H1 (cell line): ENCODE measurements at regions not wholly inside any gene's neighbourhood (a gene's known extent, or its start where the extent isn't known, plus 50 kb on each side); places are given as distances from the start of the nearest gene placed in this dataset.

Experiments used
- CTCF ChIA-PET: fragments of 300-600 bp; sonication (Branson Sonifier 250); formaldehyde crosslinking; loops from one replicate; lab custom pipeline; 2021; ENCODE audit not compliant: partially characterized antibody; lab: Charles Lee
- POLR2A ChIA-PET: fragments of 300-600 bp; sonication (Branson Sonifier 250); formaldehyde crosslinking; loops from one replicate; lab custom pipeline; 2021; ENCODE audit warnings: inconsistent platforms; ENCODE audit not compliant: partially characterized antibody; lab: Charles Lee
- DNase-seq, 2 experiments: peaks; one replicate each; pipeline versions ENCODE4 v3.0.0 to v3.0.0-alpha.2; 2010 to 2022; ENCODE audit warnings: low spot score in 2 of 2, low read depth in 1 of 2, mixed read lengths in 1 of 2
- FAIRE-seq: peaks from 2 replicates; lab custom pipeline; 2011; peaks lifted over from hg19 to GRCh38; lab: Jason Lieb, UNC
- H2AFZ ChIP-seq: 2 replicates; pipeline ENCODE4 v1.8.1; 2012; ENCODE audit warnings: low read length, inconsistent platforms
- H2AK5ac ChIP-seq: 2 replicates; pipeline ENCODE4 v1.6.1; 2013; ENCODE audit warnings: low read depth, low read length
- H2BK120ac ChIP-seq: replicated peaks from 2 replicates; pipeline ENCODE3; 2013; ENCODE audit warnings: low read depth, low read length, inconsistent platforms
- H2BK12ac ChIP-seq: 2 replicates; pipeline ENCODE4 v1.6.1; 2013; ENCODE audit warnings: low read depth, low read length
- H2BK15ac ChIP-seq: 2 replicates; pipeline ENCODE4 v1.6.1; 2013; ENCODE audit warnings: low read length
- H2BK20ac ChIP-seq: 2 replicates; pipeline ENCODE4 v1.6.1; 2013; ENCODE audit warnings: low read length
- H2BK5ac ChIP-seq: 2 replicates; pipeline ENCODE4 v1.6.1; 2013; ENCODE audit warnings: low read depth, low read length
- H3K14ac ChIP-seq: 2 replicates; pipeline ENCODE4 v1.6.1; 2013; ENCODE audit warnings: inconsistent platforms; ENCODE audit not compliant: insufficient read length
- H3K18ac ChIP-seq: 2 replicates; pipeline ENCODE4 v1.6.1; 2013; ENCODE audit warnings: low read length; ENCODE audit errors: extremely low read depth
- H3K23ac ChIP-seq: 2 replicates; pipeline ENCODE4 v1.6.1; 2013; ENCODE audit warnings: inconsistent platforms; ENCODE audit not compliant: insufficient read length
- H3K23me2 ChIP-seq: 2 replicates; pipeline ENCODE4 v1.6.1; 2013; ENCODE audit warnings: low read depth, low read length
- H3K27ac ChIP-seq: 2 replicates; pipeline ENCODE4 v1.6.1; 2011; ENCODE audit warnings: low read depth, low read length, inconsistent platforms
- H3K27me3 ChIP-seq, 4 experiments: replicated peaks in 1 of 4; 1 replicate in 1 of 4; 2 replicates in 3 of 4; pipeline versions ENCODE4 v1.6.1 to v1.8.1; 2011 to 2013; ENCODE audit warnings: low read length in 3 of 4, mild to moderate bottlenecking in 3 of 4, inconsistent platforms in 2 of 4, mixed read lengths in 2 of 4, moderate library complexity in 1 of 4; ENCODE audit not compliant: control insufficient read depth in 3 of 4, insufficient read depth in 3 of 4; ENCODE audit errors: extremely low read depth in 1 of 4
- H3K36me3 ChIP-seq, 4 experiments: 2 replicates each; pipeline versions ENCODE4 v1.6.1 to v1.8.1; 2011 to 2013; ENCODE audit warnings: mild to moderate bottlenecking in 4 of 4, low read length in 3 of 4, moderate library complexity in 2 of 4, control low read depth in 1 of 4, inconsistent platforms in 1 of 4; ENCODE audit not compliant: insufficient read depth in 4 of 4, control insufficient read depth in 2 of 4
- H3K4ac ChIP-seq: replicated peaks from 2 replicates; pipeline ENCODE3; 2013; ENCODE audit warnings: low read length, low read depth, mixed read lengths, inconsistent platforms; ENCODE audit not compliant: insufficient read length
- H3K4me1 ChIP-seq, 4 experiments: replicated peaks in 1 of 4; 1 replicate in 1 of 4; 2 replicates in 3 of 4; pipeline versions ENCODE4 v1.6.1 to v1.8.1; 2011 to 2013; ENCODE audit warnings: low read length in 3 of 4, inconsistent platforms in 2 of 4, mixed read lengths in 1 of 4; ENCODE audit not compliant: insufficient read depth in 4 of 4, control insufficient read depth in 3 of 4
- H3K4me2 ChIP-seq, 2 experiments: 2 replicates each; pipeline versions ENCODE4 v1.6.1 to v1.8.1; 2011 to 2013; ENCODE audit warnings: low read depth in 2 of 2, low read length in 2 of 2, control low read depth in 1 of 2, inconsistent platforms in 1 of 2, mild to moderate bottlenecking in 1 of 2; ENCODE audit not compliant: insufficient read depth in 1 of 2
- H3K4me3 ChIP-seq, 4 experiments: fragments of 200-600, 300-600 bp in 1 of 4; sonication (generic), shearing (Covaris generic), sonication (Bioruptor Twin) in 1 of 4; 2 replicates each; pipeline versions ENCODE4 v1.5.1 to v1.8.1; 2011 to 2016; ENCODE audit warnings: low read length in 4 of 4, low read depth in 3 of 4, control low read depth in 2 of 4, inconsistent platforms in 2 of 4, mild to moderate bottlenecking in 2 of 4, mixed read lengths in 1 of 4, moderate library complexity in 1 of 4; ENCODE audit not compliant: insufficient read depth in 2 of 4; ENCODE audit errors: extremely low read depth in 1 of 4
- H3K56ac ChIP-seq: replicated peaks from 2 replicates; pipeline ENCODE3; 2013; ENCODE audit warnings: low read depth, mild to moderate bottlenecking, mixed read lengths, low read length, inconsistent platforms; ENCODE audit not compliant: insufficient read length
- H3K79me1 ChIP-seq: 2 replicates; pipeline ENCODE4 v1.6.1; 2013; ENCODE audit warnings: low read depth, low read length, control low read depth
- H3K79me2 ChIP-seq, 2 experiments: 2 replicates each; pipeline versions ENCODE4 v1.6.1 to v1.8.1; 2012 to 2013; ENCODE audit warnings: low read length in 2 of 2, mild to moderate bottlenecking in 2 of 2, inconsistent platforms in 1 of 2; ENCODE audit not compliant: insufficient read depth in 2 of 2, control insufficient read depth in 1 of 2
- H3K9ac ChIP-seq, 4 experiments: replicated peaks in 1 of 4; 1 replicate in 1 of 4; 2 replicates in 3 of 4; pipeline versions ENCODE4 v1.6.1 to v1.8.1; 2011 to 2013; ENCODE audit warnings: low read depth in 3 of 4, low read length in 3 of 4, control low read depth in 2 of 4, mild to moderate bottlenecking in 2 of 4, moderate library complexity in 2 of 4, inconsistent platforms in 1 of 4; ENCODE audit errors: extremely low read depth in 1 of 4
- H3K9me3 ChIP-seq, 2 experiments: 2 replicates each; pipeline versions ENCODE4 v1.6.1 to v1.8.1; 2012 to 2013; ENCODE audit warnings: mild to moderate bottlenecking in 2 of 2, moderate library complexity in 2 of 2, control low read depth in 1 of 2, inconsistent platforms in 1 of 2, low read depth in 1 of 2, low read length in 1 of 2, mixed read lengths in 1 of 2; ENCODE audit not compliant: insufficient read depth in 2 of 2
- H4K20me1 ChIP-seq, 2 experiments: replicated peaks in 1 of 2; 2 replicates each; pipeline versions ENCODE3 to v1.8.1; 2011 to 2013; ENCODE audit warnings: inconsistent platforms in 2 of 2, low read length in 2 of 2, mild to moderate bottlenecking in 1 of 2; ENCODE audit not compliant: insufficient read depth in 2 of 2, control insufficient read depth in 1 of 2
- H4K5ac ChIP-seq: 2 replicates; pipeline ENCODE4 v1.6.1; 2013; ENCODE audit warnings: low read length, low read depth, mixed read lengths, inconsistent platforms; ENCODE audit not compliant: insufficient read length
- H4K8ac ChIP-seq: 2 replicates; pipeline ENCODE4 v1.8.0; 2013; ENCODE audit warnings: mild to moderate bottlenecking, moderate library complexity, low read length, inconsistent platforms; ENCODE audit not compliant: insufficient read depth; ENCODE audit errors: extremely low read depth
- H4K91ac ChIP-seq: replicated peaks from 2 replicates; pipeline ENCODE3; 2013; ENCODE audit warnings: low read length, mixed read lengths, inconsistent platforms; ENCODE audit not compliant: insufficient read length
- FOSL1 ChIP-seq: IDR thresholded peaks from 2 replicates; pipeline ENCODE4 v1.6.1; 2011; ENCODE audit warnings: mild to moderate bottlenecking, low read depth, low read length, moderate library complexity; ENCODE audit not compliant: insufficient read depth
- HDAC2 ChIP-seq, 2 experiments: fragments of 300-600 bp in 1 of 2; sonication (generic) in 1 of 2; IDR thresholded peaks; 2 replicates each; pipeline ENCODE4 v1.6.1; 2011 to 2012; ENCODE audit warnings: low read depth in 2 of 2, low read length in 2 of 2, mild to moderate bottlenecking in 2 of 2, moderate library complexity in 2 of 2, borderline replicate concordance in 1 of 2, inconsistent platforms in 1 of 2
- JUN ChIP-seq: IDR thresholded peaks from 2 replicates; pipeline ENCODE4 v1.6.1; 2011; ENCODE audit warnings: low read depth, mild to moderate bottlenecking, improper control_type of control experiment, low read length
- JUND ChIP-seq: IDR thresholded peaks from 2 replicates; pipeline ENCODE4 v1.6.1; 2011; ENCODE audit warnings: mild to moderate bottlenecking, improper control_type of control experiment, low read length
- MAFK ChIP-seq: IDR thresholded peaks from 2 replicates; pipeline ENCODE4 v1.6.1; 2012; ENCODE audit warnings: low read depth, mild to moderate bottlenecking, improper control_type of control experiment, low read length
- NANOG ChIP-seq: IDR thresholded peaks from 2 replicates; pipeline ENCODE4 v1.6.1; 2011; ENCODE audit warnings: low read length, low read depth, mild to moderate bottlenecking, inconsistent platforms; ENCODE audit not compliant: insufficient read depth, poor library complexity, severe bottlenecking
- RBBP5 ChIP-seq: IDR thresholded peaks from 2 replicates; pipeline ENCODE4 v1.7.1; 2012; ENCODE audit warnings: low read depth, mild to moderate bottlenecking, inconsistent platforms, low read length, moderate library complexity, borderline replicate concordance
- SIX5 ChIP-seq: IDR thresholded peaks from 2 replicates; pipeline ENCODE4 v1.6.1; 2011; ENCODE audit warnings: mild to moderate bottlenecking, low read depth, low read length
- TAF7 ChIP-seq: optimal IDR thresholded peaks from 2 replicates; pipeline ENCODE3; 2011; ENCODE audit warnings: low read depth, mild to moderate bottlenecking, inconsistent platforms, low read length, moderate library complexity, borderline replicate concordance
- WGBS, 2 experiments: shearing (Covaris generic) in 1 of 2; methylation state at CpG; one replicate each; pipeline versions ENCODE4 v1.1.6 to v1.1.7; 2013 to 2015; ENCODE audit warnings: low lambda C conversion rate in 2 of 2, mixed read lengths in 2 of 2, inconsistent platforms in 1 of 2, low coverage in 1 of 2, missing lambda C conversion rate in 1 of 2; ENCODE audit not compliant: insufficient replicate concordance in 2 of 2, insufficient coverage in 1 of 2, insufficient read length in 1 of 2; ENCODE audit errors: extremely low coverage in 1 of 2, missing lambda C conversion rate in 1 of 2; 5-methylcytosine and 5-hydroxymethylcytosine counted together

DNA sequence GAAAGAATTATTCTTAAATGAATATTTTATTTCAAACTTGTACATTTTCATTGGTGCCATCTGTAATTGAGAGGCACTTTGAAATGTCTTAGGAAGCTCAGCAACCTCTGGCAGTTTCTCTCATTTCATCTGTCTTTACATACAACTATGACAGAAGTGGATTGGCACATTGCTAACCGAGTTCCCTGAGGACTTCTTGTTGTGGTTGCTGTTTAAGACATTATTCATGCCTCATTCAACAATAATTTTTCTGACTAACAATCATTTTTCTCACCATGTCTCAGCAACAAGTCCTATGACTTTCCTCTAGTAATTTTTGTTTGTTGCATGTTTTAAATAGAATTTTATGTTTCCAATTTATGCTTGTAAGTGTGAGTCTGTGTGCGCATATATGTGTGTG is 284.0 kb upstream of the CWC22 start:
- Histone ChIP-seq H3K79me2 (no peaks in the 10 kb centered on the region), H2AK5ac (no peak overlapping the region), H2BK120ac (no peak overlapping the region), H3K4me2 (no peak overlapping the region), H4K5ac (no peak overlapping the region), H3K18ac (no peak overlapping the region), H3K36me3 (no peaks in the 10 kb centered on the region), H4K91ac (no peak overlapping the region), H2BK5ac (no peak overlapping the region), H2AFZ (no peak overlapping the region), H3K9me3 (no peaks in the 10 kb centered on the region), H3K23me2 (no peaks in the 10 kb centered on the region), H3K79me1 (no peaks in the 10 kb centered on the region), H3K56ac (no peak overlapping the region), H3K4me3 (no peak overlapping the region), H3K4me1 (no peaks in the 10 kb centered on the region), H2BK20ac (no peak overlapping the region), H3K23ac (no peak overlapping the region), H3K27me3 (no peaks in the 10 kb centered on the region), H4K8ac (no peak overlapping the region), H2BK12ac (no peak overlapping the region), H3K27ac (no peak overlapping the region), H4K20me1 (no peaks in the 10 kb centered on the region), H3K14ac (no peak overlapping the region), H3K4ac (no peak overlapping the region), H3K9ac (no peak overlapping the region), H2BK15ac (no peak overlapping the region)
- TF ChIP-seq HDAC2 (IDR thresholded peaks at IDR 0.05; ENCODE audit: borderline replicate concordance in 1 of 2, low read depth in 2 of 2, low read length in 2 of 2) (no peak), SIX5 (no peak), NANOG (no peak), JUN (no peak), FOSL1 (no peak), MAFK (no peak), RBBP5 (no peak), JUND (no peak), TAF7 (no peak)
- no peak for FAIRE-seq
- no peak for DNase-seq
- 44% methylated on average over 2 of the region's 2 CpGs; no CpG with 5 or more reads in 1 of the 2 experiments for WGBS, 2 experiments
- ChIA-PET POLR2A (no interaction called here), CTCF (no interaction called here)
